MCF 10A (cell line): ENCODE measurements at regions not wholly inside any gene's neighbourhood (a gene's known extent, or its start where the extent isn't known, plus 50 kb on each side); places are given as distances from the start of the nearest gene placed in this dataset.
A peak's percentile ranks its signal among the peaks of the same experiment; 100 is the strongest.
"Not testable (repeated sequence)": the region's sequence is repeated elsewhere in the genome, so short reads cannot be mapped to it uniquely, and the experiment has no call there.

Experiments
- BruUV-seq: library from RNA; stranded (reverse); fragments of 400-500 nt; replicated peaks from 2 replicates; lab custom pipeline; 2021; lab: Mats Ljungman, UMichigan
- CTCF ChIA-PET: fragments of 300-600 bp; sonication (Branson Sonifier 250); formaldehyde crosslinking; extraction: SDS; loops from one replicate; lab custom pipeline; 2021; ENCODE audit warnings: antibody characterized with exemption, inconsistent platforms; lab: Yijun Ruan, JAX
- POLR2A ChIA-PET: fragments of 300-600, 350-650 bp; sonication (Branson Sonifier 250); formaldehyde crosslinking; extraction: SDS; loops from one replicate; lab custom pipeline; 2020; ENCODE audit warnings: antibody characterized with exemption, inconsistent platforms; lab: Yijun Ruan, JAX
- DNase-seq: peaks from one replicate; pipeline ENCODE4 v3.0.0-alpha.2; 2018; ENCODE audit not compliant: unreplicated experiment
- H3K27ac Mint-ChIP-seq: one replicate; pipeline ENCODE4 v1.8.0; 2022; ENCODE audit warnings: mild to moderate bottlenecking, low read depth, mixed read lengths; ENCODE audit not compliant: unreplicated experiment
- H3K27me3 Mint-ChIP-seq: one replicate; pipeline ENCODE4 v1.8.0; 2022; ENCODE audit warnings: mixed read lengths; ENCODE audit not compliant: insufficient read depth, unreplicated experiment
- H3K36me3 Mint-ChIP-seq: one replicate; pipeline ENCODE4 v1.8.0; 2022; ENCODE audit warnings: mild to moderate bottlenecking, moderate library complexity, mixed read lengths; ENCODE audit not compliant: insufficient read depth, unreplicated experiment
- H3K4me1 Mint-ChIP-seq: one replicate; pipeline ENCODE4 v1.8.0; 2022; ENCODE audit warnings: mixed read lengths; ENCODE audit not compliant: insufficient read depth, unreplicated experiment
- H3K4me3 Mint-ChIP-seq: one replicate; pipeline ENCODE4 v1.8.0; 2022; ENCODE audit warnings: mild to moderate bottlenecking, moderate library complexity, mixed read lengths; ENCODE audit not compliant: unreplicated experiment
- H3K9me3 Mint-ChIP-seq: one replicate; pipeline ENCODE4 v1.8.0; 2022; ENCODE audit warnings: mixed read lengths; ENCODE audit not compliant: unreplicated experiment
- intact Hi-C: fragments of 100-400 bp; cut with micrococcal nuclease; formaldehyde crosslinking; loops from 2 replicates; pipeline ENCODE4 v1.14.1; 2022
- TF ChIP-seq, protein P1 (sequence below): fragments of 200-600 bp; IDR thresholded peaks from one replicate; pipeline ENCODE4 v1.8.0; 2022; ENCODE audit warnings: antibody characterized with exemption, mild to moderate bottlenecking; ENCODE audit not compliant: unreplicated experiment

DNA sequence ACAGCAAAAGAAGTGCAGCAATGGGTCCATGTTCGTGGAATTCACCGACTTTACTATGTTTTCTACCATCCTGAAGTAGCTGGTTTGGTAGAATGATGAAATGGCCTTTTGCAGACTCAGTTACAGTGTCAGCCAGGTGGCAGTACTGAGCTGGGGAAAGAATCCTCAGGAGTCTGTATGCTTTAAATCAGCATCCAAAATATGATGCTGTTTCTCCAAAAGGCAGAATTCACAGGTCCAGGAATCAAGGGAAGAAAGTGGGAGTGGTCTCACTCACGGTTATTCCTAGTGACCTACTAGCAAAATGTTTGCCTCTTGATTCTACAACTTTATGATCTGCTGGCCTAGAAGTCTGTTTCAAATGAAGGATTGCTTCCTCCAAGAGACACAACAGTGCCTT, 287.1 kb downstream of the SPATA31A6 start:
- H3K36me3 Mint-ChIP-seq, H3K4me3 Mint-ChIP-seq, intact Hi-C loops, H3K27ac Mint-ChIP-seq, POLR2A ChIA-PET, H3K27me3 Mint-ChIP-seq, H3K4me1 Mint-ChIP-seq, H3K9me3 Mint-ChIP-seq, BruUV-seq, CTCF ChIA-PET: not testable (repeated sequence)
- DNase-seq: peak; percentile 3
- TF ChIP-seq, protein P1, sequence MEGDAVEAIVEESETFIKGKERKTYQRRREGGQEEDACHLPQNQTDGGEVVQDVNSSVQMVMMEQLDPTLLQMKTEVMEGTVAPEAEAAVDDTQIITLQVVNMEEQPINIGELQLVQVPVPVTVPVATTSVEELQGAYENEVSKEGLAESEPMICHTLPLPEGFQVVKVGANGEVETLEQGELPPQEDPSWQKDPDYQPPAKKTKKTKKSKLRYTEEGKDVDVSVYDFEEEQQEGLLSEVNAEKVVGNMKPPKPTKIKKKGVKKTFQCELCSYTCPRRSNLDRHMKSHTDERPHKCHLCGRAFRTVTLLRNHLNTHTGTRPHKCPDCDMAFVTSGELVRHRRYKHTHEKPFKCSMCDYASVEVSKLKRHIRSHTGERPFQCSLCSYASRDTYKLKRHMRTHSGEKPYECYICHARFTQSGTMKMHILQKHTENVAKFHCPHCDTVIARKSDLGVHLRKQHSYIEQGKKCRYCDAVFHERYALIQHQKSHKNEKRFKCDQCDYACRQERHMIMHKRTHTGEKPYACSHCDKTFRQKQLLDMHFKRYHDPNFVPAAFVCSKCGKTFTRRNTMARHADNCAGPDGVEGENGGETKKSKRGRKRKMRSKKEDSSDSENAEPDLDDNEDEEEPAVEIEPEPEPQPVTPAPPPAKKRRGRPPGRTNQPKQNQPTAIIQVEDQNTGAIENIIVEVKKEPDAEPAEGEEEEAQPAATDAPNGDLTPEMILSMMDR: peak; percentile 37

DNA sequence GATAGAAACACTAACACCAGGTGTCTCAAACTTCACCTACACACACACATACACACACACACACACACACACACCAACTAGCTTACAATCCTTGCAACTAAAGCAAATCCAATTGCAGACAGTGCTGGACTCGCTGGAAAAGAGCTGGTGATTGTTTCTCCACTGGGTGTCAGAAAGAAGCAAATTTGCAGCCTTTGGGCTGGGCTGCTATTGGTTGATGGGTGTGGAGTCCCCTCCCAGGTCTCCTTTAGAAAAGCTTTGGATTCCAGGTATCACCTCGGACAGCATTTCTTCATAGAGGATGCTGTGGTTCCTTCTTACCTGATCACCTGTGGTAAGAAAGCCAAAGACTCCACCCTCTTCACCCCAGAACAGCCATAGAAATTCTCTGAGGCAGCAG, 307.5 kb downstream of the SPATA31A6 start:
- DNase-seq, H3K27ac Mint-ChIP-seq, H3K36me3 Mint-ChIP-seq, intact Hi-C loops, BruUV-seq, H3K4me1 Mint-ChIP-seq, H3K9me3 Mint-ChIP-seq, H3K27me3 Mint-ChIP-seq, H3K4me3 Mint-ChIP-seq, CTCF ChIA-PET, POLR2A ChIA-PET: not testable (repeated sequence)

DNA sequence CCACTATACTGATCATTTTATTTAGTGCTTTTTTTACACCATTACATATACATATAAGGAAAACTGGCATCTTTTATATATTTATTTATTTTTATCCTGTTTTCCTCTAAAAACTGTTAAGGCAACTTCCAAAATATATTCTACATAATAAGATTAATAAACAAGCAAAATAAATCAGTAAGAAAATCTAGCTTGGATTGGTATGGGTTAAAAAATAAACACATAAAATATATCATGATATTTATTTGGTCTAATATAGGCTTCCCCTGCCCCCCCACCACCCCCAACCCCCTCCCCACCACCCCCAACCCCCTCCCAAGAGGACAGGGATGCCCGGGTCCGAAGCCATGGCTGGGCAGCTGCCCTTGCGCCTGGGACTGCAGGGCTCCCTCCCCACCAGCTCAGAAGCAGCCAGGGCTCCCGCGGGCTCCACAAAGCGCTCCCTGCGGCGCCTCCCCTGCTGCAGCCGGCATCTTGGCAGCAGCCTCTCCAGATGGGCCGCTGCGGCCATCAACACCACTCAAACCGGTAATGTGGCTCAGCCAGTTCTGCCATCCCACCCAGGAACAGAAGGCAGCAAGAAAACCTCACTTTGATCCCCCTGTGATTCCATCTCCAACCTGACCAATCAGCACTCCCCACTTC, 319.3 kb downstream of the SPATA31A6 start:
- not testable (repeated sequence) for BruUV-seq

DNA sequence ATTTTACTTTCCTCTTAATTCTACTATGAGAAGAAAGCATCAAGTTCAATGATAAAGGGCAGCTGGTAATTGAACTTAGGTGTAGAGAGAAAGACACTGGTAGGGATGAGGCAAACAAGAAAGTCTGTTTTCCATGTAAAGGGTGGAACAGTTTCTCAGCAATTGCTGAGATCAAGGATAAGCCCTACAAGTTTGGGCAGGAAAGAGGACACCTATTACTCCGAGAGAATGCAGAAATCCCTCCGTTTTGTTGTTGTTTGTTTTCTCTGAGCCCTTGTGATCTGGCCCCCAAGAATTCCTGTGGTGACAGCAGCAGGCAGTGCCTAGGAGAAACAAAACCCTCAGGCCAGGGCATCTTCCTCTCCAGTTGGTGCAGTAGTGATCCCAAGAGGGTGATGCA, 324.7 kb downstream of the SPATA31A6 start:
- H3K4me3 Mint-ChIP-seq, DNase-seq, H3K36me3 Mint-ChIP-seq, H3K27ac Mint-ChIP-seq, H3K4me1 Mint-ChIP-seq, CTCF ChIA-PET, H3K27me3 Mint-ChIP-seq, POLR2A ChIA-PET, BruUV-seq, intact Hi-C loops, H3K9me3 Mint-ChIP-seq: not testable (repeated sequence)

More for the DNA sequence above, 319.3 kb downstream of the SPATA31A6 start:
- H3K9me3 Mint-ChIP-seq, CTCF ChIA-PET, H3K4me1 Mint-ChIP-seq, H3K4me3 Mint-ChIP-seq, H3K27me3 Mint-ChIP-seq, H3K36me3 Mint-ChIP-seq, DNase-seq, intact Hi-C loops, H3K27ac Mint-ChIP-seq, POLR2A ChIA-PET: not testable (repeated sequence)

DNA sequence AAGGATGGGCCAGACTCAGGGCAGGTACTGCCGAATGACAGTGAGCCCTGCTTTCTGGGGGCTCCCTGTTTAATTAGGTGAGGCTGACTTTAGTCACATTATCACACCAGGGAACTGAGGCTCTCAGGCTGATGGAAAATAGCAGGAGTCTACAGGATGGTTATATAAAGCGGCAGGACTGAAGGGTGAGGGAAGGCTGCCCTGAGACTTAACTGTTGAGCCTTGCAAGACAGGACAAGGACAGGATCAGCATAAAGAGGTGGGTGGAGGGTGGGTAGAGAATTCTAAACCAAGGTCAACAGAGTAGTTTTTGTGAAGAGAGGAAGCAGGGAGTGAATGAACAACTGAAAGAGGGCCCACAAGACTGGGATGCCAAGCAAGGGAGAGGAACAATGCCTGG, 330.1 kb downstream of the SPATA31A6 start:
- POLR2A ChIA-PET, BruUV-seq, H3K4me1 Mint-ChIP-seq, H3K27ac Mint-ChIP-seq, DNase-seq, H3K4me3 Mint-ChIP-seq, CTCF ChIA-PET, H3K36me3 Mint-ChIP-seq, intact Hi-C loops, H3K27me3 Mint-ChIP-seq, H3K9me3 Mint-ChIP-seq: not testable (repeated sequence)

DNA sequence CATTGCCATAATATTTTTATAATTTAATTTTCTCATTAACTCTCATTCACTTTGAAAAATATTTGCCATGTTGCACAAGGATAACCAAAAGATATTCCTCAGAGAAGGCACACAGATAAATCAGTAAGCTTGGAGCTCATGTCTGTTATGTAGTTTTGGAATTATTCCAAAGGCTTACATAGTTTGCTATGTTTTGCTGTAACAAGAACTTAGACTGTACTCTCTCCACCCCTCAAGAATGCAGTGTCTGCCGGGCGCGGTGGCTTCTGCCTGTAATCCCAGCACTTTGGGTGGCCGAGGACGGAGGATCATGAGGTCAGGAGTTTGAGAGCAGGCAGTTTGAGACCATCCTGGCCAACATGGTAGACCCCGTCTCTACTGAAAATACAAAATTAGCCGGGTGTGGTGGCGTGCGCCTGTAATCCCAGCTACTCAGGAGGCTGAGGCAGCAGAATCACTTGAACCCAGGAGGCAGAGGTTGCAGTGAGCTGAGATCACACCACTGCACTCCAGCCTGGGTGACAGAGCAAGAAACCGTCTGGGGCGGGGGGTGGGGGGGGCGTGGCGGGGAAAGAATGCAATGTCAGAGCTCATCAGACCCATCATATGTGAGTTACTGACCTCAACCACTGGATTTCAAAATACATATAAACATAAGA, 351.0 kb downstream of the SPATA31A6 start:
- H3K27ac Mint-ChIP-seq, H3K36me3 Mint-ChIP-seq, intact Hi-C loops, H3K4me1 Mint-ChIP-seq, BruUV-seq, H3K27me3 Mint-ChIP-seq, H3K9me3 Mint-ChIP-seq, DNase-seq, H3K4me3 Mint-ChIP-seq, POLR2A ChIA-PET: not testable (repeated sequence)
- CTCF ChIA-PET: interaction anchor here (0.6 kb wide), 1 partner anchor 375 kb away, joined by 3 read pairs; no protein-coding TSS in a partner anchor

DNA sequence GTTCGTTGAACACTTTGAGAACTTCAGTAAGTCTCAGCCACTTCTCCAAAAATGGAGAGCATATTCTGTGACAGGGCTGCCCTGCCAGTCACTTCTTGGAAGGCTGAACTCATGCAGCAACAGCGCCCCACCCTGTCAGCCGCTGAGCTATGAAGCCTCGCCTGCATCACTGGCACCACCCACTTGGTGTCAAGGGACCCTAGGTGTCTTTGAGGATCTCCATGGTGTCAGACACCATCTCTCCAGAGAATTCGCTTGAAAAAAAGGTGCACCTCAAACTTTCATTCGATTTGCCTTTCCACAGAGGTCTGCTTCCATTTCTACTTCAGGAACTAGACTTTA, 351.5 kb downstream of the SPATA31A6 start:
- POLR2A ChIA-PET, H3K9me3 Mint-ChIP-seq, H3K4me1 Mint-ChIP-seq, intact Hi-C loops, H3K4me3 Mint-ChIP-seq, H3K36me3 Mint-ChIP-seq, BruUV-seq, H3K27me3 Mint-ChIP-seq, H3K27ac Mint-ChIP-seq: not testable (repeated sequence)
- CTCF ChIA-PET: interaction anchor here (0.6 kb wide), 1 partner anchor 375 kb away, joined by 3 read pairs; no protein-coding TSS in a partner anchor
- DNase-seq: peak; percentile 43

DNA sequence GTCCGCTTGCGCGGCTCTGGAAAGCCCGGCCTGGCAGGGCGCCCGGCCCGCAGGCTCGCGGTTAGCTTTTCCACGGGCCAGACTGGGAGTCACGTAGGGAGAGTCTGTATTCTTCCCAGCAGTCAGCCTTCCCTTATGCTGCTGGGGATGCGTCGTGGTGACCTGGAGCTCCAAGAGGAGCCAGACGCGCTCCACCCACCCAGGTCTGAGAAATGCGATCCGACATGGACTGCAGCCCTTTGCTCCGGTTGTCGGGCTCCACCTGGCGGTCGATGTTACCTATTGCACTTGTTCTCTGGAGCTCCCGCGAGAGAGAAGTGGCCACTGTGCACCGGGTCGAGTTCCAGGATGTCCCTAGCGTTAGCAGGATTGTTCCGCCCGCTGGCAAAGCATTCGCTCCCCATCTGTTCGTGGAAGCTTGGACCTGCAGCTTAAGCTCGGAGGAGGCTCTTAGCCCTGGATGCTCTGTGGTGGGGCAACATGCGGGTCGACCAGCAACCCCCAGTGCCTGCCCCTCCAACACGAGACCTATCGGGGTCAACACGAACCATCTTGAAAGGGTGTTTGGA, 367.4 kb downstream of the SPATA31A6 start:
- H3K36me3 Mint-ChIP-seq, H3K9me3 Mint-ChIP-seq, H3K4me3 Mint-ChIP-seq, H3K27me3 Mint-ChIP-seq, H3K27ac Mint-ChIP-seq, DNase-seq, POLR2A ChIA-PET, intact Hi-C loops, CTCF ChIA-PET, BruUV-seq, H3K4me1 Mint-ChIP-seq: not testable (repeated sequence)
